Prostate gland (tissue), 2 donors: ENCODE measurements at regions not wholly inside any gene's neighbourhood (a gene's known extent, or its start where the extent isn't known, plus 50 kb on each side); places are given as distances from the start of the nearest gene placed in this dataset.

Experiments
- POLR2A ChIP-seq: fragments of 450-650 bp; IDR thresholded peaks from one replicate; pipeline ENCODE4 v1.6.1; 2016; ENCODE audit warnings: antibody characterized with exemption, mild to moderate bottlenecking
- POLR2AphosphoS5 ChIP-seq: sonication (generic); formaldehyde crosslinking; IDR thresholded peaks from one replicate; pipeline ENCODE4 v1.6.1; 2017; ENCODE audit warnings: antibody characterized with exemption
- TF ChIP-seq, protein P1 (sequence below), 4 experiments: fragments of 200-600 bp in 2 of 4; fragments of 450-650 bp in 2 of 4; sonication (generic) in 2 of 4; IDR thresholded peaks; 1 replicate in 3 of 4; 2 replicates in 1 of 4; pipeline ENCODE4 v1.5.1; 2016 to 2019; ENCODE audit warnings: antibody characterized with exemption in 4 of 4, mild to moderate bottlenecking in 2 of 4, moderate library complexity in 2 of 4

DNA sequence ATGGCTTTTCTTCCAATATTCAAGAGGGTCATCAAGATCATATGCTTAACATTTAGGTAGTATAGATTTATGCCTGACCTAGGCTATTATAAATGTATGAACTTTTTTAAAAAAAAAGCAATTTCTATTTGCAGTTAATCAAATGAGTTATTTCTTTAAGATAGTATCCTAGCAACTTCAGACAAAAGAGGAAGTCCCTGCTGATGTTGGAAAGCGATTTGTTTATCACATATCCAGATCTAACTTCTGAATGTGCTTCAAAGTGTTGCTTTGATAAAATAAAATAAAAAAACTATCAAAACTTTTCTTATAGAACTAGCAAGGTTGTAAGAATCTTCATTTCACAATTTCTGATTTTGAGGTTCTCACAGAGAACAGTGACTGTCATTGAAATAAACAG, 401.9 kb upstream of the PHF14 start:
- TF ChIP-seq, protein P1, sequence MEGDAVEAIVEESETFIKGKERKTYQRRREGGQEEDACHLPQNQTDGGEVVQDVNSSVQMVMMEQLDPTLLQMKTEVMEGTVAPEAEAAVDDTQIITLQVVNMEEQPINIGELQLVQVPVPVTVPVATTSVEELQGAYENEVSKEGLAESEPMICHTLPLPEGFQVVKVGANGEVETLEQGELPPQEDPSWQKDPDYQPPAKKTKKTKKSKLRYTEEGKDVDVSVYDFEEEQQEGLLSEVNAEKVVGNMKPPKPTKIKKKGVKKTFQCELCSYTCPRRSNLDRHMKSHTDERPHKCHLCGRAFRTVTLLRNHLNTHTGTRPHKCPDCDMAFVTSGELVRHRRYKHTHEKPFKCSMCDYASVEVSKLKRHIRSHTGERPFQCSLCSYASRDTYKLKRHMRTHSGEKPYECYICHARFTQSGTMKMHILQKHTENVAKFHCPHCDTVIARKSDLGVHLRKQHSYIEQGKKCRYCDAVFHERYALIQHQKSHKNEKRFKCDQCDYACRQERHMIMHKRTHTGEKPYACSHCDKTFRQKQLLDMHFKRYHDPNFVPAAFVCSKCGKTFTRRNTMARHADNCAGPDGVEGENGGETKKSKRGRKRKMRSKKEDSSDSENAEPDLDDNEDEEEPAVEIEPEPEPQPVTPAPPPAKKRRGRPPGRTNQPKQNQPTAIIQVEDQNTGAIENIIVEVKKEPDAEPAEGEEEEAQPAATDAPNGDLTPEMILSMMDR (IDR thresholded peaks at IDR 0.05), result no peak
- no peak for TF ChIP-seq POLR2A
- TF ChIP-seq POLR2AphosphoS5, result no peak
